GM21723 (cell line): ENCODE measurements at regions not wholly inside any gene's neighbourhood (a gene's known extent, or its start where the extent isn't known, plus 50 kb on each side); places are given as distances from the start of the nearest gene placed in this dataset.

ENCODE experiments used
- ATAC-seq: cut with Tn5 transposase; IDR thresholded peaks from one replicate; pipeline ENCODE4 v1.9.1; 2021; ENCODE audit warnings: mild to moderate bottlenecking, moderate library complexity; ENCODE audit not compliant: unreplicated experiment

DNA sequence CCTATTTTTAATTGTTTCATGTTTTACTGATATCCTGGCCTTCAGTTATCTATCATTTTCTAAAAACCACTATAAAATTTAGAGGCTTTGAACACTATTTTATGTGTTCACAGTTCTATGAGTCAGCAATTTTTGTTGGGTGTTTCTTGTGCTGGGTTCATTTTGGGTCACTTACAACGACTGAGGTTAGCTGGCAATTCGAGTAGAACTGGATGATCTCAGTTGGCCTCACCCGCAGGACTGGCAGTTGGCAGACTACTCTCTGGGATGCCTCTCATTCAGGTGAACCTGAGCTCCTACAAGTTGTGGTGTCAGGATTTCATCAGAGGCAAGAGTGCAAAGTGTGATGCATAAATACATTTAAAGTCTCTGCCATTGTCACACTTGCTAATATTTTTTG, 151.0 kb upstream of the PAPPA start:
- no peak for ATAC-seq

DNA sequence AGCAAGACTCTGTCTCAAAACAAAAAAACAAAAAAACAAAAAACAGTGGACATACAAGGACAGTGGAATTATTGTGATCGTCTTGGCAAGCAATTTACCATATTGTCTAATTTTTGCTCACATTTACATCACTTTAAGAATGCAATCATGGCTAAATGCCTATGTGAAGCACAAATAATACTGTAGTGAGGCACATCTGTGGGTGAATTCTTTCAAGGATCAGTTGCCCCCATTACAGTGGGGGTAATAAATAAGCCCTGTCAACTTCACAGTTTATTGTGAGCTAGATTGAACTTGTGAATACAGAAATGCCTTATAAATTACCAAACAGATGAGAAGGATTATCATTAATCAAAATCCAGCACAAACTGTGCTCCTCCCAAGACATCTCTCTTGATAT, 150.2 kb upstream of the PAPPA start:
- ATAC-seq: no peak

DNA sequence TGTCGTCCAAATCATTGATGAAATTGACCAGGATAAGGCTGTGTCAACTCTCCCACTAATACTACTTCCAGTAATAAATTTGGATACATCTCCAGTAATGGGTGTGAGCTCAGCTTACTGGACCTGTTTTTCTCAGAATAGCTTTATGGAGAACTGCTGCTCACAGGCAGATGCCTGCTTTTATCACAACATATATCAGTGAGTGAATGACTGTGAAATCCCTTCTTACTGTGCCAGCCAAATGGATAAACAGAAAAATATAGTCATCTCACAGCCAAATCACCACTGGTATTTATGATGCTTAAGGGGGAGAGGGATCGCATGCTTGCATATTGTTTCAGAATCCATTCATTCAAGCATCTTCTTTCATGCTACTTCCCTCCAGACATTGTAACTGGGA, 148.4 kb upstream of the PAPPA start:
- no peak for ATAC-seq

DNA sequence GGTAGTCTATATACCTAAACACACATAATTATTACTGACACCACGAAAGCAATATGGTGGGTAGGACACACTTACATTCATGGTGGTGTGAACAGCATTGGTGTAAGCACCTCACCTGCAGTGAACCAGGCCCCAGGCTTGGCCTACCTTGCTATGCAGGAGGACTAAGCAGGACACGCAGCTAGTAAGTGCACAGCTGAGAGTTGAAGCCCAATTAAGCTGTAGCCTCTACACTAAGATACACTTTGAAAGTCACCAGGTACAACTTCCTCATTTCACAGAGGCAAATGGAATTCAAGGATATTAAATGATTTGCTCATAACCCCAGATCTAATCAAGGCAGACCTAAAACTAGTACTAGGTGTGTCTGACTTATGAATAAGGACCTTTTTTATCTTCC, 145.8 kb upstream of the PAPPA start:
- no peak for ATAC-seq

DNA sequence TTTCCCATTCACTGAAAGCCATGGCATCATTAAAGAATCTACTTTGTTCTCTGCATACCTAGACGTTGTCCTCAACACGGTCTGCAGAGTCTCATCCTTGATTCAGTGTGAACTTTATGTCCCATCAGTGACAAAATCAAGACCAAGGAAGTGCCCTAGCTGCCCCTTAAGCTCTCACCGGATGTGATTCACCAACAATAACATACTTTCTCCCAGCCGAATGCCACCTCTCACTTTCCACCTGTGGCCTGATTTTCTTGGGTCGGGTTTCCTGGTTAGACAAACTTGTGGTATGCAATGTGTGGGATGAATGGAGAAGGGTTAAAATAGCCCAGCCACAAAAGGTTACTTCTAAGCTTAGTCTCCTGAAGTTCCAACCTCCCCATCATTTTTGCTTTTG, 145.3 kb upstream of the PAPPA start:
- ATAC-seq: no peak

DNA sequence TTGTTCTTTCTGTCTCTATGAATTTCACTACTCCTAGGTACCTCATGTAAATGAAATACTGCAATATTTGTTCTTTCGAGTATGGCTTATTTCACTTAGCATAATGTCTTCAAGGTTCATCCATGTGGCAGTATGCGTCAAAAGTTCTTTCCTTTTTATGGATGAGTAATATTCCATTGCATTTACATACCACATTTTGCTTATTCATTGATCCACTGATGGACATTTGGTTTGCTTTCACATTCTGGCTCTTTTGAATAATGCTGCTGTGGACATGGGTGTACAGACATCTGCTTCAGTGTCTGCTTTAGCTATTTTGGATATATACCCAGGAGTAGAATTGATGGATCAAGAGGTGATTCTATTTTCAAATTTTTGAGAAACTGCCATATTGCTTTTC, 144.2 kb upstream of the PAPPA start:
- no peak for ATAC-seq

DNA sequence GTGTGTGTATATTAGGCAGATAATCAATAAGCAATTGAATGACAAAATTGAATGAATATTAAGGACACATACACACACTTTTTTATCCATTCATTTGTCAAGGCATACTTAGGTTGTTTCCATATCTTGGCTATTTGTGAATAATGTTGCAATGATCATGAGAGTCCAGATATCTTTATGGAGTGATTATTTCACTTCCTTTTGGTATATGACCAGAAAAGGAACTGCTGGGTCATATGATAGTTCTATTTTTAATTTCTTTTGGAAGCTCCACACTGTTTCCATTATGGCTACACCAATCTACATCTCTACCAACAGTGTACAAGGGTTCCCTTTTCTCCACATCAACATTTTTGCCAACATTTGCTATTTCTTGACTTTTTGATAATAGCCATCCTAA, 137.7 kb upstream of the PAPPA start:
- ATAC-seq: no peak

DNA sequence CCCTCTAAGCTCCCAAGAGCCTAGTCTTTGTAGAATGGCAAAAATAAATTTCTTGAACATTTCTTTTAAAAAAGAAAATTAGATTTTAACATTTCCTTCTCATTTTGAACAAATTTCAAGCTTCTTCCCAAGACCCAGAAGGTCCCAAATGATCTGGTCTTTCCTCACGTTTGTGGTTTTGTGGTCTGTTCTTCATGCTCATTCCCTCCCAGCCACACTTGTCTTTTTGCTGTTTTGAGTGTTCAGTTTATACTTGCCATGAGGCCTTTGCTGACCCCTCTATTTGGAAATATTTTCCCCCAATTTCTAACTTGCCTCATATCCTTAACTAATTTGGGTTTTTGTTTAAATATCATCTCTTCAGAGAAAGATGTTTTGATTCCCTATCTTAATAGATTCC, 133.4 kb upstream of the PAPPA start:
- no peak for ATAC-seq

DNA sequence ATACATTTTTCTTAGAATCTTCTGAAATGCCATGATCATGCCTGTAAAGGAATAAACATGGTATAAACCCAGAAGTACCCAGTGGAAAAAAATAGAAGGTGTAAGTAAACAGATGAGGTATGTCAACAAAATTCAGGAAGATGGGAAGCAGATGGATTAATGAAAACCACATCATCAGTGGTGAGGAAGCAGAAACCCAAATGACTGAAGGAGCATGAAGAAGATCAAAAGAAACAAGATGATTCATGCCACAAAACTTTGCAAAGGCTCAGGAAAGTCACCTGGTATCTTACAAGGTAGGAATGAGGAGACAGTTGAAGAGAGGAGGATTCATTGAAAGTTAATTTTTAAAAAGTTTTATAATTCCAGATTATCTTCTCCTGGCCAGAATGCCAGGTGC, 132.8 kb upstream of the PAPPA start:
- no peak for ATAC-seq

DNA sequence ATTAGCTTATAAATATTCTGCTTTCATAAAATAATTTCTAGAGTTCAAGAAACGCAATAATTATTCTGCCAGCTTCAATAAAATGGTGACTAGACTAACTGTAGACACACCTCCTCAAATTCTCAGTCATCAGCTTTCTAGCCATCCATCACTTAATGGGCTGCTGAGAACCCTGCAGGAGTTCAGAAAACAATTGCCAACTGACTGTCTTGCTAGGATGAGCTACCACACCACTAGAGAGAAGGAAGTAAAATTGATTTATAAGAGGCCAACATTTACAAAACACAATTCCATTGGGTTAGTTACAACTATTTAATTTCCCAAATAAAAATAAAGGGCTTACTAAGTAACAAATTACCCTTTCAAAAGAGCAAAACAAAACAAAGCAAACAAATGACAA, 126.5 kb upstream of the PAPPA start:
- no peak for ATAC-seq

DNA sequence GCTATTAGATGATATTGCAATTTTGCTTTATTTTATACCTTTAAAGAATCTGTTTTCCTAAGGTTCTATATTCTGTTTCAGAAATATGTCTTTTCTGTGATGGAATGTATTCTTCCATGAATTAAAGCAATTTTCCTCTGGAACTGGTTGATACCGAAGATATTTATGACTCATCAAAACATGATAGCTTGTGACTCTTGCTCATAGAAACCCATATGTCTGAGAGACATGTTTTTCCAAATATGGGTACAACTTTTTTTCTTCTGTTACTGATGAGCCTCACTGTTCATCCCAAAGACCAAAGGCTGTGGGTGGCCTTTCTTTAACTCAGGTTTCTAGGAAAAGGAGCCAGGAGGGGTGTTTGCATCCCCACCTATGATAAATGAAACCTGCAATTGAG, 126.1 kb upstream of the PAPPA start:
- ATAC-seq: no peak

DNA sequence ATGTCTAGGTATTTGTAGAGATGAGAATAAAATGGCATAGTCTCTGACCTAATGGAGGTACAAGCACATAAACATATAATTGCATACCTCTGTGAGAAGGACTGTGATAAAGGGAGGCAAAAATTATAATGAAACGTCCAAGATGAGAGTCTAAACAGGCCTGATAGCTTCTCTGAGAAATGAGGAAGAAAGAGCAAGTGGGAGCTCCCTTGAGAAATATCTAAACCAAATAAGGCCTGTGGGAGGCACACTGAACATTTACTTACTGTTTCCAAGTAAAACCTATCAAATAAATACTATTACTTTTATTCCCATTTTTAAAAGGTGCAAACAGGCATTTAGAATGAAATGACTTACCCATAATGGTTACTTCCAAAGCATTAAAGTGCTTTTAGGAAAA, 125.6 kb upstream of the PAPPA start:
- ATAC-seq: no peak

DNA sequence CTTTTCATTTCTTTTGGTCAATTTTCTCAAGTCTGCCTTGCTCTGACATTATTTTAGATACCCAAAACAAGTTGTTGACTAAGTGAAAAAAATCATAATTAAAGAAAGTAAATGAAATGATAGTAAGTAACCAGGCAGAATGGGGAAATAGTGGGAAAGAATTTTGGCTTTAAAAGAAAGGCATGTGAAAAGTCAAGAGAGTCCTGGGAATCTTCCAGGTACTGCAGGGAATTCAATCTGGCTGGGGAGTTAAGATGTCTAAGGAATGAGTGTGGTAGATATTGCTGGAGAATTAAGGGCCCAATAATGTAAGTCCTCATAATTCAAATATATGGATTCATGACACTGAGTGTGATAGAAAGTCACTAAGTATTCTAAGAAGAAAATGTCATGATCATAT, 123.1 kb upstream of the PAPPA start:
- no peak for ATAC-seq

DNA sequence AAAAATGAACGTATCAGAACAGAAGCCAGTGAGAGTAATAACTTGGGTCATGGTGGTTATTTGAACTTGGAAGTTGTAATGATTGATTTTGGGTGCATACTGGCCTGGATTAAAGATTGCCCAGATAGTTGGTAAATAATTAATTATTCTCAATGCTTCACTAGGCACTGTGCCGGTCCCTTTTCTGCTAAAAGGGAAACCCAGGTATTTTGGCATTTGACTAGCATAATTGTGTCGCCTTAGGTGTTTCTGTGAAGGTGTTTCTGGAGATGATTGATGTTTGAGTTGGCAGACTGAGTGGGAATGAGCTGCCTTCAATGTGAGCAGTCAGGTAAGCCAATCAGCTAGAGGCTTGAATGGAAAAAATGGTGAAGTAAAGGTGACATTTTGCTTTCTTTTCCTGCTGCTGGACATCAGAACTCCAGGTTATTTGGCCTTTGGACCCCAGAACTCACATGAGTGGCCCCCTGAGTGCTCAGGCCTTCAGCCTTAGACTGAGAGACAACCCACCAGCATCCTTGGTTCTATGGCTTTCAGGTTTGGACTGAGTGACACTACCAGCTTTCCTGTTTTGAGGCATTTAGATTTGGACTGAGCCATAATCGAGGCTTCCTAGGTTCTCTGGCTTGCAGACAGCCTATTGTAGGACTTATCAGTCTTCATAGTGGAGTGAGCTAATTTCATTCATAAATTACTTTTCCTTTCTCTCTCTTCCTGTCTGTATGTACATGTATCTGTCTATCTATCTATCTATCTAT, 120.7 kb upstream of the PAPPA start:
- ATAC-seq: no peak

DNA sequence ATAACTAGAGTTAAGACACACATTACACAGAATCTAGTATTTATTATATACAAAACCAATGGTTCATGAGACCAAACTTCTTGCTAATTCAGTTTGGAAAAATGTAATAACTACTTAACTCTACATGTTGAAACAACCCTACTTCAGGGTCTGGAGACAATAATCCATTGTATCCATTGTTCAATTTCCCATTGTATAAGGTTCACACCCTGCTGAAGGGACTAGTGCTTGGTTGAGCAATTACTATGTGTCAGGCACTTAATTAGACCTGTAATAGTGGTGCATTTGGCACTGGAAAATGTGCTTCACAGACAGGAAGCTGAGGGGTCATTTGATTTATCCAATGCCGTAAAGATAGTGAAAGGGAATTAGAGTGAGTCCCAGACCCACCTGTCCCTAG, 114.3 kb upstream of the PAPPA start:
- no peak for ATAC-seq

DNA sequence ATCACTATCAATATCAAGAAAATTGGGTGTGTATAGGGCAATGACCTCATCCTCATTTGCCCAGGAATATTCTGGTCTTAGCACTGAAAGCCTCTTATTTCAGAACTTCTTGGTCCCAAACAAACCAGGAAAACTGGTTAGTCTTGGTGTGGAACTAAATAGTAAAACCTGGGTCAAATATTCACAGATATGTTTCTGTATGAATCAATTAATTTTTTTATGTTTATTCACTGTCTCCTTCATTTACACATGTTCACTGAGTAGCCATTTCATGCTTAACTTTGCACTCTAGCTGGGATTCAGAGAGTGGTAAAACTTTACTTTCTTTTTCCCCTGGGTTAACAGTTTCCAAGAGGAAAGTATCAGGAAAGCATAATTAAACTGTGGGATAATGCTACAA, 113.7 kb upstream of the PAPPA start:
- ATAC-seq: no peak

DNA sequence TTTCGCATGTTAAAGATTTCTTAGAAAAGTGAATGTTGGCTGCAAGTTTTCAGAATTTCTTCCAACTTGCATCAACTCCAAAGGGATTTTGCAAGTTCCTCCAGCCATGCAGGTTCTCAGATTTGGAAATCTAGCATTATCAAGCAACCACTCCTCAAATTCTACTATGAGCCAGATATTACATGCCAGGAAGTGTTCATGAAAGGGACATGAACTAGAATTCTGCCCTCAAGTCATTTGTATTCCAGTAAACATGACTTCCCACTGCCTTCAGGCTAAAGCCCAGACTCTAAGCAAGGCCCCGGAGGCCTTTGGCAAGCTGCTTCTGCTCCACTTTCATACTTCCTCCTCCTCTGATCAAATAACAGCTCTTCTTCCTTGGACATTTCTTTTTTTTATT, 111.3 kb upstream of the PAPPA start:
- ATAC-seq: no peak

DNA sequence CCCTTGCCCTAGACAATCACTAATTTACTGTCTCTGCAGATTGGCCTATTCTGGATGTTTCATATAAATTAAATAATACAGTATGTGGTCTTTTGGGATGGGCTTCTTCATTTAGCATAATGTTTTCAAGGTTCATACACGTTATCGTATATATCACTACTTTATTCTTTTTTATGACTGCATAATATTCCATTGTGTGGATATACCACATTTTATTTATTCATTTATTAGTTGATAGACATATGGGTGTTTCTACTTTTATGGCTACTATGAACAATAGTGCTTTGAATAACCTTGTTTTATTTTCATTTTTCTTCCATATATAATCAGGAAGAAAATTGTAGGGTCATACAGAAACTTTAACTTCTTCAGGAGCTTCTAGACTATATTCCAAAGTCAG, 108.5 kb upstream of the PAPPA start:
- ATAC-seq: no peak

DNA sequence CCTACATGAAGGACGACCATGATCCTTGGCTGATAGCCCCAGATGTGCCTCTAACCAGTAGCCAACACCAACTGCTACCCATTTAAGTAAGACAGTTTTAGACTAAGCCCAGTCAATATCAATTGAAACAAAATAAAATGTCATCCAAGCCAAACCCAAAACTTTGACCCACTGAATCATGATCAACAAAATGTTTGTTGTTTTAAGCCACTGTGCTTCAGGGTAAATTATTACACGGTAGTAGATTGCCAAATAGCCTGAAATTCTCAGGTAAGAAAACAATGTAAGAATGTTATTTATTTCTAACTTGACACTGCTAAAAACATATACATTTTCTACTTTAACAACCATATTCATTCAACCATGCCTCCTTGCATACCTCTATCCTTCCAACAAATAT, 105.5 kb upstream of the PAPPA start:
- no peak for ATAC-seq

DNA sequence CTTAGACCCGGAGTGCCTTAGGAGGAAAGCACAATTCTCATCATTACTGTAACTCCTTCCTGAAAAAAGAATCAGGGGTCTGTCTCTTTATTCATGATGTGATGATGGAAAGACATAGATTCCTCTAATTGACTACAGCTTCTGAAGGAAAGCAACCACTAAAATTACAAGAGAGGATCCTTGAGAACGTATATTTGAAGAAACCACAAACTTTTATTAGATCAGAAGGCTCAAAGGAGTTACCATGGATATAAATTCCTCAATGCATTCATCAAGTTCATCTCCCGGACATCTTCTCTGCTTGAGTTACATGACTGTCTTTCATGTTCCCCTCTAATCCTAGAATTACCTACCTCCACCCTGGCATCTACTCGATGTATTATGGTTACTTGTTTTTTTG, 104.1 kb upstream of the PAPPA start:
- no peak for ATAC-seq

DNA sequence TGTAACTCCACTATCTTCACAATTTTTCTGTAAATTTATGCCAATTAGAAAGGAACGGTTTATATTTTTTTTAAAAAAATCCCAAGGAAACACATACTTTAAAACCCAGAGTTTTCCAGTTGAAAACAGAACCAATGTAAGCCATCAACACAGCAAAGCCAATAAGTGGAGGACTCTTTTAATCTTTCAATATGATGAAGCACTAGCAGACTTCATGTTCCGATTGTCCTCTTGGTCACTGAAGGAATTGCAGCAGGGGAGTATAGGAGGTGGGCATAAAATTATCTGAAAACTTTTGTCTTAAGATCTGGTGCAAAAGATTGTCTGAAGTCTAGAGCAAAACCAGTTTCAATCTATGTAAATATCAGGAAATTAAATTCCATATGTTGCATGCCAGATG, 102.1 kb upstream of the PAPPA start:
- no peak for ATAC-seq

DNA sequence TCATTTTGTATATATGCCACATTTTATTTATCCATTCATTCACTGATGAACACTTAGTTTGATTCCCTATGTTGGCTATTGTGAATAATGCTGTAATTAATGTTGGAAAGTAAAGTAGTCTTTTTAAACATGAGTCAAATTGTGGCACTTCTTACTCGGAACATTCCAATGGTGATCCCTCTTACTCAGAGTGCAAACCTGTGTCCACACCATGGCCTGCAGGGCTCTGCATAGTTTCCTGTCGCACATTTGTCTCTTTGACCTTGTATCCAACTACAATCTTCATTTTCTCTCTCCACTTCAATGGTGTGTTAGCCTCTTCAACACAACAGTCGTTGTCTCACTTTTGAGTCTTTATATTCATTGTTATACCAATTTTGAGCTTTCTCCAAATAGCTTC, 98.1 kb upstream of the PAPPA start:
- ATAC-seq: no peak

DNA sequence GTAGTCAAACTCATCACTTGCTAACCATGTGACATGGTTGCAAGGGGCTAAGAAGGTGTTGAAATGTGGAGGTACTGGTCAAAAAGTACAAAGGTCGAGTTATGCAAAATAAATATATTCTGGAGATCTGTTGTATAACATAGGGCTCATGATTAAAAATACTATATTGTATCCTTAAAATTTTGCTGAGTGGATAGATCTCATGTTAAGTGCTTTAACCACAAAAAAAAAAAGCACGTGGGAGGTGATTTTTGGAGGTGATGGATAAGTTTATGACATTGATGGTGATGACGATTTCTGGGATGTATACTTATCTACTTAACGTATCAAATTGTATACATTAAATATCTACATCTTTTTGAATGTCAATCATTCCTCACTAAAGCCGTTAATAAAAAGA, 96.2 kb upstream of the PAPPA start:
- ATAC-seq: no peak

DNA sequence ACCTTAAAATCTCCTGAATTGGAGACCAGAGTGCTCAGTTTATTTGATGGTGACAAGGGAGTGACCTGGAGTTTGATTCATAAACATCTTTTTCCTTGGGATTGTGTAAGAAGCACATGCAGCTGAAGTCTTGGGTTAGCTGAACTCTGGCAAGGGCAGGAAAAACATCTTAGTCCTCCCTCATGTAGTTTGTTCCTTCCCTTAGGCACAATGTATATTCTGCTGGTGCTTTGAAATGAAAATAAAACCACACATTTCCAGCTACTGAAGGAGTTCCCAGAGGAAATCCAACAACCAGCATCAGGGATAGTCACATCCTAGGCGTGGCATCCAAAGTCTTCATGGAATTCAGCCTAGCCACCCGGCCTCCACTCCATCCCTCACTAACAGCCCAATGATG, 95.2 kb upstream of the PAPPA start:
- ATAC-seq: no peak
